Retina (tissue), 1 donor: ENCODE measurements at regions not wholly inside any gene's neighbourhood (a gene's known extent, or its start where the extent isn't known, plus 50 kb on each side); places are given as distances from the start of the nearest gene placed in this dataset.
A peak's percentile ranks its signal among the peaks of the same experiment; 100 is the strongest.
"Not testable (repeated sequence)": the region's sequence is repeated elsewhere in the genome, so short reads cannot be mapped to it uniquely, and the experiment has no call there.

Source experiments
- DNase-seq: peaks from one replicate; pipeline ENCODE4 v3.0.0-alpha.2; 2016

DNA sequence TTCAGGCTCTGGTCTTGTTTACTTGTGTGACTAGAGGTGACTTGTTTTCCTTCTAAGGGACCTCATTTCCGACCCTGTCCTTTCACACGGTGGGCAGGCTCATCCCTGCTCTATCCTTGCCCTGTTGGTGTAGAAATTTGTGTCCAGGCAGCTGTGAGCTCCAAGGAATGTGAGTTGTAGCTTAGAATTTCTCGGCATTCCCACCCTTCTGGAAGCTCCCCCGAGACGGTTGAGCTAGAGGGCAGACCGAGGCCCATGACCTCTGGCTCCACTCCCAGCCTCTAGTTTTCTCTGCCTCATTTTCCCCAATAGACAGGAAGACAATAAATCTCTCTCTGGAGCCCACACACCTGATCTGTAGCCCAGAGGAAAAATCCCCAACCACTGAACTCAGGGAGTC, 100.9 kb downstream of the NAV1 start:
- DNase-seq: no peak

DNA sequence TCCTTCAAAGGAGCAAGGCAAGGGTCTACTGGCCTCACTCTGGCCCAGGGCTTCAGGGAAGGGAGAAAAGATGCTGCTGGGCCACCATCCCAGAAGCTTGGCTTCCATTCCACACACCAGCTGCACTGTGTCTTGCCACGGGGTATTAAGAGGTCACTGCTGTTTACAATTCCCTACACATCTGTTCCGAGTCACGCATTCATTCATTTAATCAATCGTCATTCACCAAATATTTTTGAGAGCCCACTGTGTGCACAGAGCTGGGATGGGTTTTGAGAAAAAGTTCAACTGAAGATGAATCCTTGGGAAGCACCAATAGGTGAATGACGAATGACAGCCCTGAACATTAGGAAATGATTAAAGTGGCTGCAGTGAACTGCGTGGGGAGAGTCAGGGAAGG, 101.7 kb downstream of the NAV1 start:
- DNase-seq: no peak

DNA sequence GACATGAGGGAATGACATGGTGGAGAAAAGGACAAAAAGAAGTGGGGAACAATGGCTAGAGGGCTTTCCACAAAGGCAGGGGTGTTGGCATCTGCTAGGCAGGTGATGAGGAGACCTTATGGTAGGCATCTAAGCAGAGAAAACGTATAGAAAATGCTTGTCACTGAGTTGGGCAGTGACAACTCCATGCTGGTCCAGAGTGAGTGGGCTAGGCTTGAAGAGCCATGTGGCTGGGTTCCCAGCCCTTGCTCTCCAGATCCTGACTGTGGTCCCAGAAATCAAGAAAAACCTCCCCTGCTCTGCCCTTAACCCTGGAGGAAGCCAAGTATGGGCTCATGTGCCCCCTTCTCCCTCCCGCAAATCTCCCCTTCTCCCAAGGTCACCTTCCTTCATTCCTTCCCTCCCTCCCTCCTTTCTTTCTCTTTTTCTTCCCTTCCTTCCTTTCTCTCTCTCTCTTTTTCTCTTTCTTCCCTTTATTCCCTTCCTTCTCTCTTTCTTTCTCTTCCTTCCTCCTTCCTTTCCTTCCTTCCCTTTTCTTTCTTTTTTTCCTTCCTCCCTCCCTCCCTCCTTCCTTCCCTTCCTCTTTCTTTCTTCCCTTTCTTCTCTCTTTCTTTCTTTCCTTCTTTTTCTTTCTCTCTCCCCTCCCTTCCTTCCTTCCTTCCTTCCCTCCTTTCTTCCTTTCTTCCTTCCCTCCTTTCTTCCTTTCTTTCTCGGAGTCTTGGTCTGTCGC, 102.8 kb downstream of the NAV1 start:
- DNase-seq: no peak

DNA sequence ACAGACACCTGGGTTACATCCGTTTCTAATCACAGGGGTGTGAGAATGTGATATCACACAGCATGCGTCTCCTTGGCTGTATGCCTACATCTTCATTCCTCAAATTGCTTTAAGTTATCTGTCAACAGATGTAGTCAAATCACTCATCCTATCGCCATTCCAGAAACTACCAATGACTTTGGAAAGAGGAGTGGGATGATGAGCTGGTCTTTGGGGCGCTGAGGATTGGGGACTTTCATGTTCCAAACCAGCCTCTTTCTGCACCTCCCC, 104.8 kb downstream of the NAV1 start:
- no peak for DNase-seq

DNA sequence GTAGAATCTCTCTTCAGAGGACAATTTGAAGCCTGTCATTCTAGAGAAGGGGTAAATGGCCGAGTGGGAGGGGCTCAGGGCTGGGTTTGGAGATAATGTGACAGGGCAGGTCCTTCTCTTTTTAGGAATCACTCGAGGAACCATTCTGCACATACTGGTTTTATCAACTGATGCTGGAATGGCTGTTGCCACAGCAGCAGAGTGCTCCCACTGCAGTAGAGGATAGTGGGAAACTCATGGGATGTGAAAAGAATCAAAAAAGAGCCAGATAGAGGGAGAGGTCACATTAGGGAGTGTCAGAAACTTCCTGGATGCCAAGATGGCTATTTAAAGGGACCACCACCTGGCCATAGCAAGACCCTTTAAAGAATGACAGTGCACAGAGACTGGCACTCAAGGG, 105.3 kb downstream of the NAV1 start:
- DNase-seq: no peak

DNA sequence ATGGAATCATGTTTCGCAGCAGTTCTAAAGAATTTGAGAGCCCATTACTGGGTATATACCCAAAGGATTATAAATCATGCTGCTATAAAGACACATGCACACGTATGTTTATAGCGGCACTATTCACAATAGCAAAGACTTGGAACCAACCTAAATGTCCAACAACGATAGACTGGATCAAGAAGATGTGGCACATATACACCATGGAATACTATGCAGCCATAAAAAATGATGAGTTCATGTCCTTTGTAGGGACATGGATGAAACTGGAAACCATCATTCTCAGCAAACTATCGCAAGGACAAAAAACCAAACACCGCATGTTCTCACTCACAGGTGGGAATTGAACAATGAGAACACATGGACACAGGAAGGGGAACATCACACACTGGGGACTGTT, 106.1 kb downstream of the NAV1 start:
- DNase-seq: not testable (repeated sequence)

DNA sequence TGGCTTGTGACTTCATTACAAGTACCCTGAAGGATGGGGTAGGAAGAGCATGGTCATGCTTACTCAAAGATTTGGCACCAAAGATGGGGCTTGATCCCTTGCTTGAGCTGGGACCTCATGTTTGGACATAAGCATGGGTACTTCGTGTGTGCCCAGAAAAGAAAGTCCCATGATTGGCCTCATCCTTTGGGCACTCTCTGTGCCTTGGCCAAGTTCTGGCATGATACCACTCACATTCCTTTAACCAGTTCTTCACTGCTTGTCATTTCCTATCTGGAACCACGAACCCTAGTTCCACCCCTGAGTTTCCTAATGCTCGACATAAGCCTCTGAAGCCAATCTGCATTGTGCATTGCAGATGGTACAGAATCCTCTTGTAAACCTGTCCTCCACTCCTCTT, 107.0 kb downstream of the NAV1 start:
- no peak for DNase-seq

DNA sequence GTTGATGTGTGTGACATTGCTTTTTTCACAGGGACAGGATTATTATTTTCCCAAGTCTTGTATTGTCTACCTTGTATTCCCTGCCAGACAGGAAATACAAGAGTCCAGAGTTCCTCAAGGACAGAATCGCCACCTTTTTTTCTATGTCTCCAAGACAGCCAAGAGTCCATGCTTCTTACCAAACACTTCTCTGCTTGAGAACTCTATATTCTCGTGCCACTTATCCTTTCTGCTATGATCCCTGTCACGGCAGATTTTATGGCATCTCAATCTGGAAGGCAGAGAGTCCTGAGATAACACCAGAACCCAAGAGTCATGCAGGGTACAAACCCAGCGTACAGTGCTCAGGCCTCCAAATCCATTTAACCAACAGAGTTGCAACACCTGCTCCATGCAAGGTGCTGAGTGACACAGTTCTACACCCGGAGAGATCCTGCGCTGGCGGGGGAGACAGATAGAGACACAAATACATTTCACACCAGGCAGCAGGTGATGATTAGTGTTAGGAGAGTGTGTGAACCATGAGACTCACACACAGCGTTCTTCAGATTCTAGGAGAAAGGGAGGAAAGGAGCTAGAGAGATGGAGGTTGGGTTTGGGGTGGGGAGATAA, 107.6 kb downstream of the NAV1 start:
- no peak for DNase-seq

DNA sequence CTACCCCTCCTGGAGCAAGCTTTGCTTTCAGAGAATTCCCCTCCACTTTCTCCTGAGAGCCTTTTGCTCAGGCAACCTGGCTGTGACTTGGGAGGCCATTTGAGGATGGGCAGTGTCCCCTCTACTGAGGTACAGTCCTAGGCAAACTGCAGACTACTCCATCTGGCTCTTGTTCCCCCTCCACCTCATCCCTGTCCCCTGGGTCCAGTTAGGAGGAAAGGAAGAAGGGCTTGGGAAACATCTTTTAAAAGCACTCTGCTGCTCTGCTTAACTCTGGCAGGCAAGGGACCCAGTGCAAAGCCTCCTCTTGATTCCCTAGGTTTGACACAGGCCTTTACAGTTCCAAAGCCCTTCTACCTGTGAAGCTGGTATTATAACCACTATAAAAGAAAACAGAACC, 108.2 kb downstream of the NAV1 start:
- DNase-seq: no peak

DNA sequence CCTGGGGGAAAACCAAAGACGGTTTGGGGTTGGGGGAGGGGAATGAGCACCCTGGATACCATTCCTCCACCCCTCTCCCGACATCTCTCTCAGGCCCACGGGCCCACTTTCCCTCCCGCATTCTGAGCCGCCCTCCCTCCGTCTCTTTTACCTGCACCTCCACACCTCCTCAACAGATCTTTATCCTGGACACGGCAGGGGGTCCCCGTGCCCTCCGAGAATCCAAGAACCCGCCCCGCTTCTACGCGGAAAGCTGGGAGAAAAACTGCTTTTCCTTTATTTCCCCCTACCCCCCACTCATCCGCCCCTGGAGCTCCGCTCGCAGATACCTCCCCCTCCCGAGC, 108.8 kb downstream of the NAV1 start:
- DNase-seq: no peak

DNA sequence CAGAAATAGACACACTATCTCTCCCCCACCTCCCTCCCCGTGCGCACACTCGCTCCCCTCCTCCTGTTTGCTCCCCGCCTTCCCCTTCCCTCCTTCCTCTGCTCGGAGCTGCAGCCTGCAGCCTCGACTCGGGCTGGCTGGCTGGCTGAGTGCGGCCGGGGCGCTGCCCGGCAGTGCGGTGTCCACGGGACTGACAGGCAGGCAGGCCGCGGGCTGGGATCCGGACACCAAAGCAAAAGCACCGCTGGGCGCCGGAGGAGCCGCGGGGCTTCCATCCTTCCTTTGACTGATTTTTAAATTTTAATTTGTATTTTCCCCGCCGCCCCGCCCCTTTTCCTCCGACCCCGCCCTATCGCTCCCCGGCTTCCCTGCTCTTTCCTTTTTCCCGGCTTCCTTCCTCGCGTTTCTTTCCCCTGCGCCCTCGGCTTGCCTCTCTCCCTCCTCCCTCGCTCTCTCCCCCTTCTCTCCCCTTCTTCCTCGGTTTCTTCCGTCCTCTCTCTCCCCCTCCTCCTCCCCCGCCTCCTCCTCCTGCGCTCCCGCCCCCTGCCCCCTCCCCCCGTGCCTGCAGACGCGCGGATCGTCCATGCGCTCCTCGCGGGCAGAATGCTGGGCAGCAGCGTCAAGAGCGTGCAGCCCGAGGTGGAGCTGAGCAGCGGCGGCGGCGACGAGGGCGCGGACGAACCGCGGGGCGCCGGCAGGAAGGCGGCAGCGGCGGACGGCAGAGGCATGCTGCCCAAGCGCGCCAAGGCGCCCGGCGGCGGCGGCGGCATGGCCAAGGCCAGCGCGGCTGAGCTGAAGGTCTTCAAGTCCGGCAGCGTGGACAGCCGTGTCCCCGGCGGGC, 109.4 kb downstream of the NAV1 start:
- DNase-seq: peak; percentile 74

DNA sequence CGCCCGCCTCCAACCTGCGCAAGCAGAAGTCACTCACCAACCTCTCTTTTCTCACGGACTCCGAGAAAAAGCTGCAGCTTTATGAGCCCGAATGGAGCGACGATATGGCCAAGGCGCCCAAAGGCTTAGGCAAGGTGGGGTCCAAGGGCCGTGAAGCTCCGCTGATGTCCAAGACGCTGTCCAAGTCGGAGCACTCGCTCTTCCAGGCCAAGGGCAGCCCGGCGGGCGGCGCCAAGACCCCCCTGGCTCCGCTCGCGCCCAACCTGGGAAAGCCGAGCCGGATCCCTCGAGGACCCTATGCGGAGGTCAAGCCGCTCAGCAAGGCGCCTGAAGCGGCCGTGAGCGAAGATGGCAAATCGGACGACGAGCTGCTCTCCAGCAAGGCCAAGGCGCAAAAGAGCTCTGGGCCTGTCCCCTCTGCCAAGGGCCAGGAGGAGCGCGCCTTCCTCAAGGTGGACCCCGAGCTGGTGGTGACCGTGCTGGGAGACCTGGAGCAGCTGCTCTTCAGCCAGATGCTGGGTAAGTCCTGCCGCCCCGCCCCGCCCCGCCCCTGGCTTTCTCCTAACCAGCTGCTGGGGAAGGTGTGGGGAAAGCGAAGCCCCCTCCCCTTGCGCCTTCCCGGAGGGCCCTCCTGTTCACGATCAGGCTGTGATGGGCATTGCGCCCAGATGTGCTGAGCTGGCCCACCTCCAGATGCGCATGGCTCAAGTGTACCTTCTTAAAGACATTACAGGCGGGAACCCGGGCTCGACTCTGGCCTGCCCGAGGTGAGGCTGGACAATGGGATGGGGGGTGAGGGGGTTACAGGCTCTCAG, 110.2 kb downstream of the NAV1 start:
- peak; percentile 84 for DNase-seq

DNA sequence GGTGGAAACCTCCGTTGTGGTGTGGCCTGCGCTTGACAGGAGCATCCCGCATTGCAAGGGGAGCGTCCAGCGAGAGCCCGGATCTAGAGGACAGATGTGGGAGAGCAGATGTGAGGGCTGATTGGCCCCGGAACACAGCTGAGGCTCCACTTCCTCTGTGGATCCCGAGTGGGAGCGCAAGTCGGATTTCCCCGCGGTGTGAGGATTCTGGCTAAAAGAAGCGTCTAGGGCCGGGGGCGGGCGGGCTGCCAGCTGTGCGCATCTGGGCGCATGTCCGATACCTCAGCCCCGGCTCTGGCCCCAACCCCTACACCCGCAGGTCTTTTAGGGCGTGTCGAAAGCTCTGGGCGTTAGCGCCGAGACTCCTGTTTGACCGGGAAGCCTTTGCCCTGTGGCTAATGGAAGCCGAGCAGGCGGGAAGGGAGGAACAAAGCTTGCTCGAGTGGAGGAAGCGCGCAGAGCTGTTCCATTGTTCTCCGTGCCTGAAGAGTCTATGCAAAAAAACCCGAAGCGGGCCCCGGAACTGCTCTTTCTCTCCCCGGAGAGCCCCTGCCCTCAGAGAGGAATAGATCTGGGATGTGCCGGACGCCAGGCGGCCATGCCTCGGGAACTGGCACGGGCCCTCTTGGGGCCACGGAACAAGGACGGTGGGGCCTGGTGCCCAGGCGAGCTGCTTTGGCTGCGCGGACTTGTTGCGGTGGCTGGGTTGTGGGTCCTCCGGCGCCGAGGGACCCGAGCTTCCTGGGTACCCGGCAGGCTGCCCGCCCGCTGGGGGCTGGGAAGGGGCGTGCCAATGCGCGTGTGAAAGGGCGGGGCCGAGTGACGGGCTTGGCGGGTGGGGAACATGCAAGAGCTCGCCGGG, 111.1 kb downstream of the NAV1 start:
- peak; percentile 91 for DNase-seq

DNA sequence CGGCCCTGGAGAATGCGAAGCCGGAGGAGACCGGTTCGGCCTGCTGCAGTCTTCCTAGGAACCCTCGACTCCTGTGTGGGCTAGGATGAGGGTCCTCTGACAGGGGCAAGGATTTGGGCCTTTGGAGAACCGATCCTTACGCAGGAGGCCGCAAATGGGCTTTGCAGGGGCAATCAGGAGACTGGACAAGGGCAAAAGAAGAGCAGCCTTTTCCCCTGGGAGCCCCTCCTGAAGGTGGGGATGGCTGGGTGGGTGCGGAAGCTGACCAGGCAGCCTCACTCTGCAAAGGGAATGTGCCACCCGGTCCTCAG, 111.7 kb downstream of the NAV1 start:
- DNase-seq: no peak

DNA sequence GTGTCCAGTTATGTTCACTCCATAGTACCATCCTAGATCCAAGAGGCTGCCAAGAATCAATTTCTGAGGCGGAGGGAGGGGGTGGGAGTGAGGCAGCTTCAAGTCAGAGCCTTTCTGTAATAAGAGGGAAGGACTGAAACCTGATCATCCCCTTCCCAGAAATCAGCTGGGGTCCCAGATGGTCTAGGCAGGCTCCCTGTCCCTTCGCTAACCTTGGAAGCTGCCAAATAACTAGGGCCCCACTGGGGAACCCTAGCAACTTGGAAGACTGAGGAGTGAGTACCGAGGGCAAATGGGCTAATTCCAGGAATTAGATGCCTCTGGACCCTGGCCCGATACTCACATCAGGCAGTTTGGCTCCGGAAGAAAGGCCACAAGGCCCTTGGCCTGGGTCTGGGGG, 113.3 kb downstream of the NAV1 start:
- no peak for DNase-seq

DNA sequence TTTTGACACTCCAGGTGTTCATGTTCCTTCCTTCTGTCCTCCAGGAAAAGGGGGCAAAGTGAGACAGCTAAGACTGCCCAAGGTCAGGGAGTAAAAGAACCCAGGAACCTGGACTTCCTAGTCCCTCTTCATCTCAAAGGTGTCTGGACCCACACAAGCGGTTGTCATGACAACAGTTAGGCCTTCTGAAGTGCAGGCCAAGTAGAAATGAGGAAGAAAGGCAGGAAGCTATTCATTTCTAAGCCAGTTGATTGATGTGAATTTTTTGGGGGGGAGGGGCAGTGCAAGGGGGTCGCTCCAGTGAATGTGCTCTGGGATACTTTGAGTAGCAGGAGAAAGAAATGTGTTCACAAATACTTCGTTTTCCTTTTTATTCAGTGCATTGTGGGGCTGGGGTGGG, 114.3 kb downstream of the NAV1 start:
- no peak for DNase-seq

DNA sequence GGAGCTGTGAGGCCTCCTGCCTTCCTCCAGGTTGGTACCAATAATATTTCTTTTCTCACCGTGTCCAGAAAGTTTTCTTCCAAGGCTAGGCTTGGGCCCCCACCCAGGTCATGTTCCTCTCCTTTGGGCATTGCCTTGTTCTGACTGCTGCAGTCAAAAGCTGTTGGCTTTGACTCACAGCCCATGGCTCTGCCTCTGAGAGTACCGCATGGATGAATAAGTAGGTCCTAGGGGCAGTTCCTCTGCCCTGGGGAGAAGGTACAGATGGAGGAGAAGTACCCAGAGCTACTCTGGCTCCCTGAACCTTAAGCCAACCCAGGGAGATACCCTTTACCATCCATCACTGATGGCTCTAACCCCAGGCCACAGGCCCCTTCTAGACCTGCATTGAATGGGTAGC, 115.0 kb downstream of the NAV1 start:
- DNase-seq: no peak

DNA sequence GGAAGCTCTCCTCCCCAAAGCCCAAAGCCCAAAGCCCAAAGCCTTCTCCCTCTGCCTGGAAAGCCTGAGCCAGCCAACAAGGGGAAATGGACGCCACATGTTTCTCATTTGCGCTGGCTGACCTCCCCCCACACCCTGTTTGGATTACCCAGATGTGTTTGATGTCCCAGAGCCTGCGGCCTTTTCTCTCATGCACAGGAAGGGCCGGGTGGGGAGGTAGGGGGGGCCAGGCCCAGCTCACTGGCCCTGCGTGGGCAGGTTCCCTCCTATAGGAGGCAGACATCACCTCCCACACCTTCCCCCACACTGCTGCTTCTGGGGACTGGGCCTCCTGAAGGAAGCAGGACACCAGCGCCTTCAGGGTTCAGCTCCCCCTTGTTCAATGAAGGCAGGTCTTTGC, 116.3 kb downstream of the NAV1 start:
- DNase-seq: no peak

DNA sequence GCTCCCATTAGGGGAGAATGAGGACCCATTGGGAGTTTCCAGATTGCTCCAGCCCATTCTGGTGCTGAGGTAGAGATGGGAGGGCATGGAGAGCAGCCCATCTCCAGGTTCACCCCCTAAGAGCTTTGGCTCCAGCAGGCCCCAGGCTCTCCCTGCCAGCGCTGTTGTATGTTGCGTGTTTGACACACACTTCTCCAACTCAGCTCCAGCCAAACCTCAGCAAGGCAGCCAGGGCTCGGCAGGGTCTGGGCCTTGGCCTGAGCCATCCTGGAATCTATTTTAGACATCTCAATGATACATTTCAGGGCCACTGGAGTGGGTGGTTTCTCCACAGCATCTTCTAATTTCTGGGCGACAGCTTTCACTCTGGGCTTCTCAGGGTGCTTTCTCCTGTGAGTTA, 117.0 kb downstream of the NAV1 start:
- no peak for DNase-seq

DNA sequence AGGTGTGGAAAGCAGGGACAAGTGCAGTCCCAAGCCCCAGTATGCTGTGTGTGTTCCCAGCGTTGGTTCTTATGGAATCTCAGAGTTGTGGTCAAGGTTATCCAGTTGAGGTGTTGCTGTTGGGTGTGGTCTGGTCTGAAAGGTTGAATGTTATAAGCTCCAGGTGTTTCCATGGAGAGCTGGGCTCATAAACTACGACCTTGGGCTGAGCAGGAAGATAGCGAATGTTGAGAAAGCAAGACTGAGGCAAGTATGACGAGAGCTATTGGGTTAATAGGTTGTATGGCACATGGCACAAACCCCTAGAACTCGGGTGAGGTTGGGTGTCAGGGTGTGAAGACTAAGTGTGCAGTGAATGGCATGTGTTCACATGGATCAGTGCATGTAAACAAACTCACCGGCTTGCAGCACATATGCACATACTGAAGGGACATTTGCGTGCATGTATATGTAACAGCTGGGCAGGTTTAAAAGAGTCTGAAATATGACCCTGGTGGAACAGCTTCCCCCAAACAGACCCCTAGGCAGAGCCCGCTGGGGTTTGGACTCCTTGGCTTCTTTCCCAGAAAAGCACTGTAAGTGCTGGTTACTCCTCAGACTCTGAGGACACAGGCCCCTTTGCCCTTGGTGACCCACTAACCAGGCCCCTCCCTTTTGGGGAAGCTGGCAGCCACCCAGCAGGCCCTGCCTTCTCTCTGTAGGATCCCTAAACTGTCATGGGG, 117.5 kb downstream of the NAV1 start:
- no peak for DNase-seq

DNA sequence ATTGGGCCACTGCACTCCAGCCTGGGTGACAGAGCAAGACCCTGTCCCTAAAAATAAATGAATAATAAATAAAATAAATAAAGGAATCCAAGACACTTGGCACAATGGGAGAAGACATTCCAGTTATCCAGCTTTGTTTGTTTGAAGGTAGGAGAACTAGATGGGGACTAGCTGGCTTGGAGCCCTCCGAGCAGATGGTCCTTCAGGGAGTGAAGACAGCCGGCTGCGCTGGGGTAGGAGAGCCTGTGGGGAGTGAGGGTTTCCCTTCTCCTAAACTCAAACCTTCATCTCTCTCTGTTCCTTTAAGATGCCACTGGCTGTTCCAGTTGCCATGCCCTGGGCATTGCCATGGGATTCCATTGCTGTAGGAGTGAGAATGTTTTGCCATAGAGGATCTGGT, 120.6 kb downstream of the NAV1 start:
- DNase-seq: no peak
